Neutrophil (primary cell): ENCODE measurements at regions not wholly inside any gene's neighbourhood (a gene's known extent, or its start where the extent isn't known, plus 50 kb on each side); places are given as distances from the start of the nearest gene placed in this dataset.
"Not testable (repeated sequence)": the region's sequence is repeated elsewhere in the genome, so short reads cannot be mapped to it uniquely, and the experiment has no call there.

ENCODE experiments used
- H3K27ac ChIP-seq: fragments of 200-600 bp; sonication (generic); 2 replicates; pipeline ENCODE4 v1.5.1; 2016; ENCODE audit warnings: mild to moderate bottlenecking, moderate library complexity
- H3K27me3 ChIP-seq: fragments of 200-600 bp; sonication (generic); 2 replicates; pipeline ENCODE4 v1.6.0; 2016; ENCODE audit warnings: mild to moderate bottlenecking
- H3K36me3 ChIP-seq: fragments of 200-600 bp; sonication (generic); 2 replicates; pipeline ENCODE4 v1.5.1; 2017
- H3K4me1 ChIP-seq, 2 experiments: fragments of 200-600 bp in 1 of 2; sonication (generic) in 1 of 2; 1 replicate in 1 of 2; 2 replicates in 1 of 2; pipeline versions ENCODE4 v1.5.1 to v1.6.1; 2013 to 2016; ENCODE audit warnings: low read depth in 1 of 2, low read length in 1 of 2, mild to moderate bottlenecking in 1 of 2, moderate library complexity in 1 of 2; ENCODE audit not compliant: control insufficient read depth in 1 of 2, insufficient read depth in 1 of 2
- H3K4me3 ChIP-seq, 2 experiments: fragments of 200-600 bp in 1 of 2; sonication (generic) in 1 of 2; 1 replicate in 1 of 2; 2 replicates in 1 of 2; pipeline ENCODE4 v1.5.1; 2013 to 2016; ENCODE audit warnings: low read depth in 1 of 2, low read length in 1 of 2, mild to moderate bottlenecking in 1 of 2, moderate library complexity in 1 of 2
- H3K9me3 ChIP-seq: fragments of 200-600 bp; sonication (generic); 2 replicates; pipeline ENCODE4 v1.5.1; 2016
- CTCF ChIP-seq: fragments of 200-600 bp; sonication (generic); IDR thresholded peaks from 2 replicates; pipeline ENCODE4 v1.5.1; 2016; ENCODE audit warnings: antibody characterized with exemption

DNA sequence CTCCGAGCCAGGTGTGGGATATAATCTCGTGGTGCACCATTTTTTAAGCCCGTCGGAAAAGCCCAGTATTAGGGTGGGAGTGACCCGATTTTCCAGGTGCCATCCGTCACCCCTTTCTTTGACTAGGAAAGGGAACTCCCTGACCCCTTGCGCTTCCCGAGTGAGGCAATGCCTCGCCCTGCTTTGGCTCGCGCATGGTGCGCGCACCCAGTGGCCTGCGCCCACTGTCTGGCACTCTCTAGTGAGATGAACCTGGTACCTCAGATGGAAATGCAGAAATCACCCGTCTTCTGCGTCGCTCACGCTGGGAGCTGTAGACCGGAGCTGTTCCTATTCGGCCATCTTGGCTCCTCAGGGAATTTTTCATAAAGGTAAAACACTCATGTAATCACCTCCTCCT is 63.9 kb downstream of the RWDD3 start:
- H3K4me1 ChIP-seq, H3K4me3 ChIP-seq, H3K27ac ChIP-seq, H3K27me3 ChIP-seq, H3K36me3 ChIP-seq, H3K9me3 ChIP-seq: not testable (repeated sequence)

- H3K9me3 ChIP-seq: no peaks in the 10 kb centered on the region
- TF ChIP-seq CTCF: no peak
- no peak overlapping the region for H3K27ac ChIP-seq
- H3K4me3 ChIP-seq: no peak overlapping the region
- H3K4me1 ChIP-seq: no peaks in the 10 kb centered on the region
- H3K36me3 ChIP-seq: no peaks in the 10 kb centered on the region
- H3K27me3 ChIP-seq: no peaks in the 10 kb centered on the region
Observed at GRCh38 chr1:95301091-95301490, 67.1 kb downstream of the RWDD3 start.

GRCh38 chr1:95301614-95302013 is 67.6 kb downstream of the RWDD3 start:
- H3K4me1 ChIP-seq: no peaks in the 10 kb centered on the region
- no peaks in the 10 kb centered on the region for H3K36me3 ChIP-seq
- TF ChIP-seq CTCF: no peak
- H3K4me3 ChIP-seq: no peak overlapping the region
- no peaks in the 10 kb centered on the region for H3K9me3 ChIP-seq
- H3K27me3 ChIP-seq: no peaks in the 10 kb centered on the region
- H3K27ac ChIP-seq: no peak overlapping the region

- Histone ChIP-seq H3K4me1 (no peaks in the 10 kb centered on the region), H3K36me3 (no peaks in the 10 kb centered on the region), H3K27ac (no peak overlapping the region), H3K4me3 (no peak overlapping the region), H3K9me3 (no peaks in the 10 kb centered on the region), H3K27me3 (no peaks in the 10 kb centered on the region)
- TF ChIP-seq CTCF: no peak
Observed at GRCh38 chr1:95304803-95305202, 70.8 kb downstream of the RWDD3 start.

- H3K9me3 ChIP-seq: no peaks in the 10 kb centered on the region
- H3K4me1 ChIP-seq: no peaks in the 10 kb centered on the region
- H3K27me3 ChIP-seq: peaks cover 10% of the 10 kb centered on the region
- no peak overlapping the region for H3K27ac ChIP-seq
- H3K36me3 ChIP-seq: no peaks in the 10 kb centered on the region
- no peak for TF ChIP-seq CTCF
- H3K4me3 ChIP-seq: no peak overlapping the region
Observed at GRCh38 chr1:95308276-95309030, 74.4 kb downstream of the RWDD3 start.

- no peaks in the 10 kb centered on the region for H3K9me3 ChIP-seq
- peaks cover 10% of the 10 kb centered on the region for H3K27me3 ChIP-seq
- no peak for TF ChIP-seq CTCF
- H3K4me1 ChIP-seq: no peaks in the 10 kb centered on the region
- no peak overlapping the region for H3K4me3 ChIP-seq
- H3K36me3 ChIP-seq: no peaks in the 10 kb centered on the region
- no peak overlapping the region for H3K27ac ChIP-seq
Observed at GRCh38 chr1:95309031-95309471, 75.0 kb downstream of the RWDD3 start.
